ENCODE measurements at regions not wholly inside any gene's neighbourhood (a gene's known extent, or its start where the extent isn't known, plus 50 kb on each side); places are given as distances from the start of the nearest gene placed in this dataset.

- TF ChIP-seq CTCF (conservative IDR thresholded peaks at IDR 0.05; ENCODE audit: low read depth in 2 of 2): no peak
- no peak for TF ChIP-seq EZH2 (IDR thresholded peaks at IDR 0.05; ENCODE audit: low read depth, unreplicated experiment)
- no peak for TF ChIP-seq ETS1 (IDR thresholded peaks at IDR 0.05)
- TF ChIP-seq STAT1 (IDR thresholded peaks at IDR 0.05; ENCODE audit: unreplicated experiment): no peak
- no peak for TF ChIP-seq JUNB (IDR thresholded peaks at IDR 0.05; ENCODE audit: unreplicated experiment)
Measured at GRCh38 chr3:118262800-118263402, 771.7 kb downstream of the IGSF11 start (continued).

GRCh38 chr3:118267588-118267987 is 767.1 kb downstream of the IGSF11 start:
- no peaks in the 10 kb centered on the region for H3K36me3 ChIP-seq (ENCODE audit: insufficient read depth)
- no peaks in the 10 kb centered on the region for H3K9me2 ChIP-seq (ENCODE audit: insufficient read depth)
- Mint-ChIP-seq H3K36me3 (ENCODE audit: low read depth) (peaks cover 6% of the 10 kb centered on the region; the same call in 2 of the 3 replicates), H3K4me3 (no peak overlapping the region), H3K27me3 (ENCODE audit: insufficient read depth, low read depth, poor library complexity) (no peaks in the 10 kb centered on the region), H3K9me3 (peaks cover 8% of the 10 kb centered on the region), H3K27ac (no peak overlapping the region), H3K4me1 (no peaks in the 10 kb centered on the region)
- H3K4me3 ChIP-seq: no peak overlapping the region
- no peaks in the 10 kb centered on the region for H3K27me3 ChIP-seq (ENCODE audit: insufficient read depth)
- no peaks in the 10 kb centered on the region for H3F3A ChIP-seq (replicated peaks; ENCODE audit: low read depth)
- no peak for DNase-seq (ENCODE audit: low spot score)
- no peak for ATAC-seq
- no peak overlapping the region for H3K27ac ChIP-seq (ENCODE audit: low read depth)
- no peaks in the 10 kb centered on the region for H3K79me2 ChIP-seq (replicated peaks; ENCODE audit: insufficient read depth)
- H2AFZ ChIP-seq: no peak overlapping the region
- no peaks in the 10 kb centered on the region for H3K4me1 ChIP-seq (ENCODE audit: insufficient read depth)
- no peaks in the 10 kb centered on the region for H4K20me1 ChIP-seq (replicated peaks; ENCODE audit: insufficient read depth)
- no peak overlapping the region for H3K4me2 ChIP-seq
- no peak for TF ChIP-seq ZNF331 (CRISPR knock-in tag; IDR thresholded peaks at IDR 0.05; ENCODE audit: low read depth)
- no peak for TF ChIP-seq EZH2phosphoT487 (IDR thresholded peaks at IDR 0.05; ENCODE audit: unreplicated experiment)
- no peak for TF ChIP-seq CREB1 (CRISPR knock-in tag; IDR thresholded peaks at IDR 0.05; ENCODE audit: low read depth)
- no peak for TF ChIP-seq ETS1 (IDR thresholded peaks at IDR 0.05)
- TF ChIP-seq EZH2 (IDR thresholded peaks at IDR 0.05; ENCODE audit: low read depth, unreplicated experiment): no peak
- TF ChIP-seq CTCF (conservative IDR thresholded peaks at IDR 0.05; ENCODE audit: low read depth in 2 of 2): no peak
- no peak for TF ChIP-seq NANOG (IDR thresholded peaks at IDR 0.05; ENCODE audit: borderline replicate concordance)
- TF ChIP-seq REST (IDR thresholded peaks at IDR 0.05; ENCODE audit: unreplicated experiment): no peak
- no peak for TF ChIP-seq JUNB (IDR thresholded peaks at IDR 0.05; ENCODE audit: unreplicated experiment)

Measured in GM23338 (cell line).